Cardiac septum (tissue), 1 donor: ENCODE measurements at regions not wholly inside any gene's neighbourhood (a gene's known extent, or its start where the extent isn't known, plus 50 kb on each side); places are given as distances from the start of the nearest gene placed in this dataset.

Experiments used
- DNase-seq: peaks from one replicate; pipeline ENCODE4 v3.0.0-alpha.2; 2020; ENCODE audit warnings: low spot score
- intact Hi-C: fragments of 100-400 bp; cut with DNase I; formaldehyde crosslinking; loops from one replicate; pipeline ENCODE4 v1.14.0; 2022
- donor health status: DM: no; HTN: no; CAD: no.

DNA sequence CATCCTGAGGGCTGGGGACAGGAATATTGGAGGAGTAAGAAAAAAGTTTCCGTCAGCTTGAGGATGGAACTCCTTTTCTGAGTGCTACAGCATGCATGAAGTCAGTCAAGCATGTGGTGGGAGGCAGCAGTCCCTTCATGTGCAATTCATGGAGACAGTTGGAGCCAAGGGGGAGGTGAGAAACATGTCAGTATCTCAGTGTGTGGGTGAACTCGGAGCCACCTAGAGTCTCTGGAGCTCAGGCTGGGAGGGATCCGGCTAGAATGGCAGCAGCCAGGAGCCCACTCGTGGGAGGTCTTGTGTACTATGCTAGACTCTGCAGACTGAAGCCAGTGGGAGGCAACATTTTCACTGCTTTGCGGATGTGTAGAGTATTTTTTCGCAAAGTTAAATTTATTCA, 60.3 kb downstream of the AVPR1A start:
- no peak for DNase-seq
- intact Hi-C loops, result no loop called here

- no peak for DNase-seq
- intact Hi-C loops, result no loop called here
Observed at GRCh38 chr12:63086149-63086915, 64.7 kb downstream of the AVPR1A start.

DNA sequence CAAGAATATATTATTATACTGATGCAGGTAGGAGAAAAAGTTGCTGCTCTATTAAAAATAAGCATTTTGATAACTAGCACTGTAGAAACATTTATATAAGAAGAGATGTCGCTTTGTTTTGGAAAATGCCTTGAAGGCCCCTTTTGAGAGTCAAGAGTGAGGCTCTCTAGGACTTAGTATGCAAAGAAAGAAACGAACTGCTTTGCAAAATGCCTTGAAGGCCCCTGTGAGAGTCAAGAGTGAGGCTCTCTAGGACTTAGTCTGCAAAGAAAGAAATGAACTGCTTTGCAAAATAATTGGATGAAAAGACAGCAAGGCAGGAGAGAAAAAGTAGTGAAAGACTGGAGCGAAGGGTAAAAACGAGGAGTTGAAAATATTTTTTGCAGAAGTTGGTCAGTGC, 65.9 kb downstream of the AVPR1A start:
- no peak for DNase-seq
- intact Hi-C loops, result no loop called here

DNA sequence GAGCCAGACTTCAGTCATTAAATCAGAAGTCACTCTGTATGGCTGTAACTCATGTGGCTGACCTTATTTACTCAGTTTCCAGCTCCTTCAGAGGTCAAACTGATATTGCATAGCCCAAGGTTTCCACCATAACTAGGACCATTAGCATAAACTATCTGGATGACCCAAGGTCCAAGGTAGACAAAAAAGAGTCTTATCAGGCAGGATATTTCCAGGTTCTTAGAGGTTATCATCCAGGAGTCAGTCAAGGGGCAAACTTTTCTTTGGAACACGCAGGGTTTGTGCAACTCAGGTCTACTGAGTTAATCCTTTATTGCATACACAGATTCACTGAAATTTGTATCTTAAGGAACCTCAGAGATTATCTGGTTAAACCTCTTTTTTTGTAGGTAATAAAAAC, 66.5 kb downstream of the AVPR1A start:
- DNase-seq, result no peak
- intact Hi-C loops, result no loop called here

DNA sequence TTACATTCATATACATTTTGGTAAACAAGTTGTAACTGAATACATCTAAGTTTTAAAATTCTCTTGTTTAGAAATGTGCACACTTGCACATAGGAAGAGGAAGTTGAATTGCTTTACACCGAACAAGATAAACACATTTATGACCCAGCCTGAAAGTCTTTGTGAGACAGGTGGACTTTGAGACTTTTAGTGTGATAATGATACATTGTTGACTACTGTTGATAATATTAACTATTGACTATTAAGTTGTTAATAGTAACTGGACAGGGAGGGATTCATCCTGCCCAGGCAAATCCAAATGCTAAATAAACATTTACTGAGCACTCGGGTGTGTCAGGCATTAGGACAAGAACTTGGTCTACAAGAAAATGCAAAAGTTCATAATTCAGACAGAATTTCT, 68.0 kb downstream of the AVPR1A start:
- no peak for DNase-seq
- intact Hi-C loops, result no loop called here

GRCh38 chr12:63079791-63080502, 71.1 kb downstream of the AVPR1A start:
- intact Hi-C loops, result no loop called here

DNA sequence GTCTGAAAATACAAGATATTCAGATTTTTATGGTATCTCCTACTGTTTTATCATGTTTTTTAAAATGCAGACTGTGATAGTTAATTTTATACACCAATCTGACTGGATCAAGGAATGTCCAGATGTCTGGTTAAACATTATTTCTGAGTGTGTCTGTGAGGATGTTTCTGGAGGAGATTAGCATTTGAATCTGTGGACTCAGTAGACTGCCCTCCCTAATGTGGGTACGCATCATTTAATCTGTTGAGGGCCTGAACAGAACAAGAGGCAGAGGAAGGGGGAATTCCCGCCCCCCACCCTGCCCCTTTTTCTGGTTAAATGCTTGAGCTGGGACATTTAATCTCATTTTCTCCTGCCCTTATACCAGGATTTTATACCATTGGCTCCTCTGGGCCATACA, 72.1 kb downstream of the AVPR1A start:
- intact Hi-C loops, result no loop called here
- DNase-seq, result no peak

More at GRCh38 chr12:63079791-63080502, 71.1 kb downstream of the AVPR1A start:
- DNase-seq, result no peak

- intact Hi-C loops, result no loop called here
Observed at GRCh38 chr12:63075376-63076060, 75.5 kb downstream of the AVPR1A start.

DNA sequence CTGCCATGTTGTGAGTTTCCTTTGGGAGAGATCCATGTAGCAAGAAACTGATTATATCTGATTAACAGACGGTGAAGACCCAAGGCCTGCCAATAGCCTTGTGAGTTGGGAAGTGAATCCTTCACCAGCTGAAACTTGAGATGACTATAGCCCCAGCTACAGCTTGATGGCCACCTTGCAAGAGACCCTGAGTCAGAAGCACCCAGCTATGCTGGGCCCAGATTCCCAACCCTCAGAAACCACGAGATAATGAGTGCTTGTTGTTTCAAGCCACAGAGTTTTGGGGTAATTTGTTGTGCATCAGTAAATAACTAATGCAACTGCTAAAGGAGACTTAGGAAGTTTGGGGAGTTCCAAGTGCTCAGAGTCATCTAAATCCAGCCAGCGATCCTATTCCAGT, 80.3 kb downstream of the AVPR1A start:
- no peak for DNase-seq
- intact Hi-C loops, result no loop called here

More at GRCh38 chr12:63075376-63076060, 75.5 kb downstream of the AVPR1A start:
- DNase-seq, result no peak

- intact Hi-C loops, result loop anchor here (2.0 kb wide), 1 partner anchor 257 kb away; no protein-coding TSS in a partner anchor
Observed at GRCh38 chr12:63069860-63070617, 81.0 kb downstream of the AVPR1A start.

GRCh38 chr12:63068857-63069442, 82.1 kb downstream of the AVPR1A start:
- intact Hi-C loops, result loop anchor here (2.0 kb wide), 1 partner anchor 256 kb away; no protein-coding TSS in a partner anchor
- no peak for DNase-seq

More at GRCh38 chr12:63069860-63070617, 81.0 kb downstream of the AVPR1A start:
- no peak for DNase-seq

DNA sequence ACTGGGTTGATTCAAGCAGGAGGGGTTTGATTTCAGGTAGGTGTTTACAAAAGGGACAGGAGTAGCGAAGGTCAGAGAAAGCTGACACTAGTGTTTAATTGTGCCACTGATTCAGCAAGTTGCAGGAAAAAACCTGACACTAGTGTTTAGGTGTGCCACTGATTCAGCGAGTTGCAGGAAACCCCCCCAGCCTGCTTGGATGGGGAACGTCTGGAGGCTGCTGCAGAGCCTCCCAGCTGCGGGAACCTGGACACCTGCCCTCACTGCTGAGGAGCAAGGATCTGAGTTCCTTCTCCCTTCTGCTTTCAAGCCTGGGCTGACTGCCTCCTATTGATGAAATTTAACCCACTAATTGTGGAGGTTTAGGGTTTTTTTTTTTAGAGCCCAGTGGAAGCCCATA, 84.2 kb downstream of the AVPR1A start:
- intact Hi-C loops, result no loop called here
- no peak for DNase-seq

DNA sequence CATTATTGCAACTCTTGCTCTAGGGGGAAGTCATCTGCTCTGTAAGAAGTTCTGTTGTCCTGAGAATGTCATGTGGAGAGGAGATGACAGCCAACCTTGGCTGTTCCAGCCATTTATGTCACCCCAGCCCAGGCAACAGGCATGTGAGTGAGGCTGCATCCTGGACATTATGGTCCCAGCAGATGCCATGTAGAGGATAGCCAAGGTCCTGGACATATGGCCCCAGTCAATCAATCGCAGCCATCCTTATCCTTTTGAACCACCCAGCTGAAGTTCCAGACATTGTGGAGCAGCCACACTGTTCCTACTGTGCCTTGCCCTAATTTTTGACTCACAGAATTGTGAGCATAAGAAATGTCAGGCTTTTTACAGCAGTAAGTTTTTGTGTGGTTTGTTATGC, 84.9 kb downstream of the AVPR1A start:
- no peak for DNase-seq
- intact Hi-C loops, result no loop called here

GRCh38 chr12:63064080-63064479, 86.9 kb downstream of the AVPR1A start:
- no peak for DNase-seq
- intact Hi-C loops, result no loop called here

GRCh38 chr12:63056649-63057048, 94.4 kb downstream of the AVPR1A start:
- intact Hi-C loops, result no loop called here
- no peak for DNase-seq

GRCh38 chr12:63052696-63053095, 98.3 kb downstream of the AVPR1A start:
- intact Hi-C loops, result no loop called here
- no peak for DNase-seq

DNA sequence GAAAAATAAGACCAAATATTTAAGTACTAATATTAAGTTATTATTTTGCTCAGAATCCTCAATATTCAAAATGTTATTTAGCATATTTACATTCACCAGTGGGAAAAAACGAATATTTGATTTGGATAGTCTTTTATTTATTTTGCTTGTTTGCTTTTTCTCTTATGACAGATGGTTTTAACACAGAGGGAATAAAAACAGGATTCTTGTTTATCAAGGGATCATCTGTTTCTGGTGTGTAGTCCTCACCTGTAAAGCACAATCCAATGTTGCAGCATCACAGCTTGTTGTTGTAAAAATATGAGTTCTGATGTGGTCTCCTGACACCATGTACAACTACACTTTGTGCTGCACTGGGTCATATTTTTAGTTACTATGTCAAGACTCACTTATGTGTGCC, 103.9 kb downstream of the AVPR1A start:
- DNase-seq, result no peak
- intact Hi-C loops, result no loop called here

- intact Hi-C loops, result no loop called here
- DNase-seq, result no peak
Observed at GRCh38 chr12:63045020-63045860, 105.8 kb downstream of the AVPR1A start.

DNA sequence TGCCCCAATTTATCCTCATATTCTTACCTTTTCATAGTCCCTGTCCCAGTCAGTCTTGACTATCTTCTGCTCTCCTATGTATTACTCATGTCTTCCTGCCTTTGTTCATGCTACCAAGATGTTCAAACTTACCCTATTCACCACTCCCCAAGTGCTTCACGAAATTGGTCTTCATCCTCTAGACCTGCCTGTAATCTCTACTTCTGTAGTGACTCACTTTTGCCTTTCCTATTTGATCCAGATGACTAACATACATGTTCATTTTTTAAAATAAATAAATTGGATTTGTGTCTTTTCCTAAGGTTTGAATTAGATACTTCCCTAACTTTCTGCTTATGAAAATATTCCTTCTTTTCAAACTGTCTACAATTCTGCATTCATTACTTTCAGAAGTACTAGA, 107.7 kb upstream of the PPM1H start:
- intact Hi-C loops, result no loop called here
- DNase-seq, result no peak
